Coronary artery (tissue), 2 donors: ENCODE measurements at regions not wholly inside any gene's neighbourhood (a gene's known extent, or its start where the extent isn't known, plus 50 kb on each side); places are given as distances from the start of the nearest gene placed in this dataset.

ENCODE experiments used
- DNase-seq: peaks from one replicate; pipeline ENCODE4 v3.0.0-alpha.2; 2017; ENCODE audit warnings: low spot score
- H3K27ac ChIP-seq, 2 donors: fragments of 200-600 bp; sonication (generic); one replicate each; pipeline ENCODE4 v1.5.1; 2016 to 2019
- H3K4me3 ChIP-seq: fragments of 200-600 bp; sonication (generic); 2 replicates; pipeline ENCODE4 v1.5.1; 2016; ENCODE audit warnings: mild to moderate bottlenecking, moderate library complexity
- TF ChIP-seq, protein P1 (sequence below): fragments of 200-600 bp; sonication (generic); IDR thresholded peaks from one replicate; pipeline ENCODE4 v1.5.1; 2019; ENCODE audit warnings: antibody characterized with exemption

GRCh38 chr4:145387079-145387478, 94.6 kb upstream of the SMAD1 start:
- Histone ChIP-seq H3K27ac (no peak overlapping the region), H3K4me3 (no peak overlapping the region)
- TF ChIP-seq, protein P1, sequence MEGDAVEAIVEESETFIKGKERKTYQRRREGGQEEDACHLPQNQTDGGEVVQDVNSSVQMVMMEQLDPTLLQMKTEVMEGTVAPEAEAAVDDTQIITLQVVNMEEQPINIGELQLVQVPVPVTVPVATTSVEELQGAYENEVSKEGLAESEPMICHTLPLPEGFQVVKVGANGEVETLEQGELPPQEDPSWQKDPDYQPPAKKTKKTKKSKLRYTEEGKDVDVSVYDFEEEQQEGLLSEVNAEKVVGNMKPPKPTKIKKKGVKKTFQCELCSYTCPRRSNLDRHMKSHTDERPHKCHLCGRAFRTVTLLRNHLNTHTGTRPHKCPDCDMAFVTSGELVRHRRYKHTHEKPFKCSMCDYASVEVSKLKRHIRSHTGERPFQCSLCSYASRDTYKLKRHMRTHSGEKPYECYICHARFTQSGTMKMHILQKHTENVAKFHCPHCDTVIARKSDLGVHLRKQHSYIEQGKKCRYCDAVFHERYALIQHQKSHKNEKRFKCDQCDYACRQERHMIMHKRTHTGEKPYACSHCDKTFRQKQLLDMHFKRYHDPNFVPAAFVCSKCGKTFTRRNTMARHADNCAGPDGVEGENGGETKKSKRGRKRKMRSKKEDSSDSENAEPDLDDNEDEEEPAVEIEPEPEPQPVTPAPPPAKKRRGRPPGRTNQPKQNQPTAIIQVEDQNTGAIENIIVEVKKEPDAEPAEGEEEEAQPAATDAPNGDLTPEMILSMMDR = no peak
- DNase-seq = no peak

- TF ChIP-seq, protein P1 = no peak
- no peak overlapping the region for H3K4me3 ChIP-seq
- DNase-seq = no peak
Observed at GRCh38 chr4:145381163-145381562, 100.5 kb upstream of the SMAD1 start.

GRCh38 chr4:145380123-145380522, 101.5 kb upstream of the SMAD1 start:
- TF ChIP-seq, protein P1 = no peak
- Histone ChIP-seq H3K27ac (no peak overlapping the region), H3K4me3 (no peak overlapping the region)
- DNase-seq = no peak

More at GRCh38 chr4:145381163-145381562, 100.5 kb upstream of the SMAD1 start:
- no peak overlapping the region for H3K27ac ChIP-seq

GRCh38 chr4:145375416-145375815, 106.2 kb upstream of the SMAD1 start:
- H3K4me3 ChIP-seq = no peak overlapping the region
- TF ChIP-seq, protein P1 = no peak
- no peak for DNase-seq
- H3K27ac ChIP-seq = no peak overlapping the region

DNA sequence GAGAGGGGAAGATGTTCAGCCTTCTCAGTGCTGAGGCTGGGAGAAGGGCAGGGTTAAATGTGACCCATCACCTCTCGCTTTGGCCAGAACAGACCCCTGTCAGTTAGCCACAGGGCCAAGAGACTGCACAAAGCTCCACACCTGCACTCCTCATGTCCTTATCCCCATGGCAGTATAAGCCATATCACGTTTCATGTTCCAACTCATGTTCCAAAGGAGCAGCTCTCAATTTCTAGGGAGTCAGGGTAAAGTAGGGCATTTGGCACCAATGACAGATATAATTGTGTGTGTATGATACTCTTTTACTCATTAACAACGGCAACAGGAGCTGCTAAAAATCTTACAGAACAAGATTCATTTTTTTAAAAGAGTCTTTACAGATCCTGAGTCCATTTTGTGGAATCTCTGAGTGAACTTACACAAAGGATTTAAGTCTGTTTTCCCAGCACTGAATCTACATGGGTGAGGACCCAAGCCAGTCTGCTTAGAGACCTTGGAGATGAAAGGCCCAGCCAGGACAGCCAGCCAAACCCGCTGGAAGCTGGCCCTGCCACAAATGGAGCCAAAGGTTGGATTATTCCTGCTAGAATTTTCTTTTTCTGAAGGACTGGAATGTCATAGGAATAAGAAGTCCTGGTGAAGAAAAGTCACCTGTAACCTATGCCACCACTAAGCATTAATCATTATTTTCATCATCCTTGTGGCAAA, 129.1 kb upstream of the SMAD1 start:
- no peak overlapping the region for H3K4me3 ChIP-seq
- H3K27ac ChIP-seq = no peak overlapping the region
- TF ChIP-seq, protein P1 = no peak
- DNase-seq = no peak

DNA sequence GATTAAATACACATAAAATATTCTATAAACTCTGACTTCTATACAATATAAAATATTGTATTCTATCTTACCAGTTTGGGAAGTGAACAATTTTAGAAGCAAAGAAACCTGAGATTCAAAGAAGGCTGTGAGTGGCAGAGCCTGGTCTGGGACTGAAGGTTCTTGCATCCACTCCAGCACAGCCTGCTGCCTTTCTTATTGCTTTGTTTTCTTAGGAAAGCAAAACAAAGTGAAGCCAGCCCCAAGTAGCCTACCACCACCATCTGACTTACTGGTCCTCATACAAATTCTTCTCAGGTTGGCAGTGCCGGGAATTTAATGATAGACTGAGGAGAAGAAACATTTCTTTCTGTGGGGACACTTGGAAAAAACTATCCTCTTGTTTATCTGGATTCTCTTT, 129.7 kb upstream of the SMAD1 start:
- DNase-seq = no peak
- Histone ChIP-seq H3K27ac (no peak overlapping the region), H3K4me3 (no peak overlapping the region)
- TF ChIP-seq, protein P1 = no peak

DNA sequence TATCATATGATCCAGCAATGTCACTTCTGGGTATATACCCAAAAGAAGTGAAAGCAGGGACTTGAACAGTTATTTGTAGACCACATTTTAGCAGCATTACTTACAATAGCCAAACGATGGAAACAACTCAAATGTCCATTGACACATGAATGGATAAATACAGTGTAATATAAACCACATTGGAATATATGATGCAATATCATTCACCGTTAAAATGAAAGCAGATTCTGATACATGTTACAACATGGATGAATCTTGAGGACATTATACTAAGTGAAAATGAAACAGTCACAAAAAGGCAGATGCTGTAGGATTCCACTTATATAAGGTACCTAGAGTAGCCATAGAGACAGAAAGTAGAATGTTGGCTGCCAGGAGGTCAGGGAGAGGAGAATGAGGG, 130.5 kb upstream of the SMAD1 start:
- TF ChIP-seq, protein P1 = no peak
- DNase-seq = no peak
- no peak overlapping the region for H3K4me3 ChIP-seq
- H3K27ac ChIP-seq = no peak overlapping the region
